ENCODE measurements at regions not wholly inside any gene's neighbourhood (a gene's known extent, or its start where the extent isn't known, plus 50 kb on each side); places are given as distances from the start of the nearest gene placed in this dataset.

DNA sequence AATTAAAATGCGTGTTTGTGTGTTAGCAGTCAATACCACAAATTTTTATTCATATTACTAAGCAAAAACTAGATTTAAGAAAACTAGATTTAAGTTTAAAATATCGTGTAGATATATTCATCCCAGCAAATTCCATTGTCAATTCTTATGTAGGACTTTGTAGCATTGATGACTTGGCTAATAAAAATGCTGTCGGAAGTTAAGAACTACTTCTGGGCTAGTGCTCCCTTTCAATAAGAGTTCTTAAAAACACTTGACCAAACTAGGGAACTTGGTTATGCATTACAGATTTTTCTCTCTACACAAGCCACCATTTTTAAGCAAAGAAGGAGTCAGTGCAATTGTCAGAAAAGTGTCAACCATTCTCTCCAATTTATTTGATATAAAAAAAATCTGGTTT is 68.7 kb upstream of the RAD23B start:
- TF ChIP-seq CTCF (conservative IDR thresholded peaks at IDR 0.05; ENCODE audit: low read depth, low read length) (no peak), EZH2 (IDR thresholded peaks at IDR 0.05; ENCODE audit: borderline replicate concordance, low read depth, low read length, poor library complexity, severe bottlenecking) (no peak)
